DOHH2 (cell line): ENCODE measurements at regions not wholly inside any gene's neighbourhood (a gene's known extent, or its start where the extent isn't known, plus 50 kb on each side); places are given as distances from the start of the nearest gene placed in this dataset.

ENCODE experiments used
- H3F3A ChIP-seq: fragments of 200-600 bp; sonication (generic), shearing (Covaris generic); 2 replicates; pipeline ENCODE4 v1.6.0; 2016; ENCODE audit warnings: antibody characterized with exemption, mild to moderate bottlenecking; ENCODE audit not compliant: control insufficient read depth, insufficient read depth
- H3K27ac ChIP-seq: fragments of 200-600 bp; sonication (generic); 2 replicates; pipeline ENCODE4 v1.5.1; 2014; ENCODE audit warnings: low read depth, mild to moderate bottlenecking, low read length, moderate library complexity
- H3K27me3 ChIP-seq: fragments of 200-600 bp; sonication (generic); 2 replicates; pipeline ENCODE4 v1.6.1; 2014; ENCODE audit warnings: mild to moderate bottlenecking, low read length, mixed read lengths; ENCODE audit not compliant: control insufficient read depth
- H3K36me3 ChIP-seq: fragments of 200-600 bp; sonication (generic); 2 replicates; pipeline ENCODE4 v1.6.1; 2014; ENCODE audit warnings: mild to moderate bottlenecking, low read length, moderate library complexity, mixed read lengths; ENCODE audit not compliant: control insufficient read depth
- H3K4me1 ChIP-seq: fragments of 200-600 bp; sonication (generic); 2 replicates; pipeline ENCODE4 v1.6.1; 2014; ENCODE audit warnings: mild to moderate bottlenecking, low read length, mixed read lengths; ENCODE audit not compliant: control insufficient read depth
- H3K4me2 ChIP-seq: fragments of 200-600 bp; sonication (generic); 2 replicates; pipeline ENCODE4 v1.6.0; 2014; ENCODE audit warnings: mild to moderate bottlenecking, low read length, moderate library complexity
- H3K4me3 ChIP-seq: fragments of 200-600 bp; sonication (generic); 2 replicates; pipeline ENCODE4 v1.5.1; 2014; ENCODE audit warnings: mild to moderate bottlenecking, low read length, mixed read lengths
- H3K79me2 ChIP-seq: fragments of 200-600 bp; sonication (generic); 2 replicates; pipeline ENCODE4 v1.6.1; 2014; ENCODE audit warnings: mild to moderate bottlenecking, low read length, mixed read lengths; ENCODE audit not compliant: control insufficient read depth
- H3K9me2 ChIP-seq: fragments of 200-600 bp; sonication (generic); replicated peaks from 2 replicates; pipeline ENCODE4 v1.6.1; 2014; ENCODE audit warnings: mild to moderate bottlenecking, low read length, mixed read lengths; ENCODE audit not compliant: control insufficient read depth
- H3K9me3 ChIP-seq: fragments of 200-600 bp; sonication (generic); 2 replicates; pipeline ENCODE4 v1.6.1; 2014; ENCODE audit warnings: antibody characterized with exemption, low read length, mixed read lengths; ENCODE audit not compliant: control insufficient read depth, insufficient read depth
- H4K20me1 ChIP-seq: fragments of 200-600 bp; sonication (generic); 2 replicates; pipeline ENCODE4 v1.6.0; 2014; ENCODE audit warnings: low read depth, mild to moderate bottlenecking, antibody characterized with exemption, low read length, moderate library complexity; ENCODE audit not compliant: control insufficient read depth, insufficient read depth
- EZH2phosphoT487 ChIP-seq: fragments of 200-600 bp; sonication (generic); IDR thresholded peaks from 2 replicates; pipeline ENCODE4 v1.6.1; 2017; ENCODE audit warnings: borderline replicate concordance, mild to moderate bottlenecking, antibody characterized with exemption, low read length, moderate library complexity, mixed read lengths
- TF ChIP-seq, protein P1 (sequence below): fragments of 200-600 bp; sonication (generic); IDR thresholded peaks from one replicate; pipeline ENCODE4 v1.5.1; 2014; ENCODE audit warnings: antibody characterized with exemption, mild to moderate bottlenecking, low read depth, low read length; ENCODE audit not compliant: poor library complexity, severe bottlenecking

- H3K4me1 ChIP-seq: no peaks in the 10 kb centered on the region
- H3F3A ChIP-seq: no peaks in the 10 kb centered on the region
- H3K4me3 ChIP-seq: no peak overlapping the region
- no peak overlapping the region for H3K27ac ChIP-seq
- H3K9me3 ChIP-seq: no peaks in the 10 kb centered on the region
- H3K9me2 ChIP-seq: no peaks in the 10 kb centered on the region
- TF ChIP-seq, protein P1, sequence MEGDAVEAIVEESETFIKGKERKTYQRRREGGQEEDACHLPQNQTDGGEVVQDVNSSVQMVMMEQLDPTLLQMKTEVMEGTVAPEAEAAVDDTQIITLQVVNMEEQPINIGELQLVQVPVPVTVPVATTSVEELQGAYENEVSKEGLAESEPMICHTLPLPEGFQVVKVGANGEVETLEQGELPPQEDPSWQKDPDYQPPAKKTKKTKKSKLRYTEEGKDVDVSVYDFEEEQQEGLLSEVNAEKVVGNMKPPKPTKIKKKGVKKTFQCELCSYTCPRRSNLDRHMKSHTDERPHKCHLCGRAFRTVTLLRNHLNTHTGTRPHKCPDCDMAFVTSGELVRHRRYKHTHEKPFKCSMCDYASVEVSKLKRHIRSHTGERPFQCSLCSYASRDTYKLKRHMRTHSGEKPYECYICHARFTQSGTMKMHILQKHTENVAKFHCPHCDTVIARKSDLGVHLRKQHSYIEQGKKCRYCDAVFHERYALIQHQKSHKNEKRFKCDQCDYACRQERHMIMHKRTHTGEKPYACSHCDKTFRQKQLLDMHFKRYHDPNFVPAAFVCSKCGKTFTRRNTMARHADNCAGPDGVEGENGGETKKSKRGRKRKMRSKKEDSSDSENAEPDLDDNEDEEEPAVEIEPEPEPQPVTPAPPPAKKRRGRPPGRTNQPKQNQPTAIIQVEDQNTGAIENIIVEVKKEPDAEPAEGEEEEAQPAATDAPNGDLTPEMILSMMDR: no peak
- no peak for TF ChIP-seq EZH2phosphoT487
- H4K20me1 ChIP-seq: no peaks in the 10 kb centered on the region
- no peaks in the 10 kb centered on the region for H3K27me3 ChIP-seq
- H3K4me2 ChIP-seq: no peak overlapping the region
- no peaks in the 10 kb centered on the region for H3K79me2 ChIP-seq
- H3K36me3 ChIP-seq: no peaks in the 10 kb centered on the region
These were observed 208.7 kb upstream of the ZNF32 start for GRCh38 chr10:43857206-43857930.

GRCh38 chr10:43856299-43856698, 207.6 kb upstream of the ZNF32 start:
- no peak for TF ChIP-seq EZH2phosphoT487
- TF ChIP-seq, protein P1: no peak
- no peaks in the 10 kb centered on the region for H3K4me1 ChIP-seq
- H3K36me3 ChIP-seq: no peaks in the 10 kb centered on the region
- H3K9me3 ChIP-seq: no peaks in the 10 kb centered on the region
- no peaks in the 10 kb centered on the region for H3F3A ChIP-seq
- no peaks in the 10 kb centered on the region for H4K20me1 ChIP-seq
- no peaks in the 10 kb centered on the region for H3K79me2 ChIP-seq
- no peak overlapping the region for H3K4me3 ChIP-seq
- H3K4me2 ChIP-seq: no peak overlapping the region
- H3K27ac ChIP-seq: no peak overlapping the region
- H3K9me2 ChIP-seq: no peaks in the 10 kb centered on the region
- H3K27me3 ChIP-seq: no peaks in the 10 kb centered on the region

DNA sequence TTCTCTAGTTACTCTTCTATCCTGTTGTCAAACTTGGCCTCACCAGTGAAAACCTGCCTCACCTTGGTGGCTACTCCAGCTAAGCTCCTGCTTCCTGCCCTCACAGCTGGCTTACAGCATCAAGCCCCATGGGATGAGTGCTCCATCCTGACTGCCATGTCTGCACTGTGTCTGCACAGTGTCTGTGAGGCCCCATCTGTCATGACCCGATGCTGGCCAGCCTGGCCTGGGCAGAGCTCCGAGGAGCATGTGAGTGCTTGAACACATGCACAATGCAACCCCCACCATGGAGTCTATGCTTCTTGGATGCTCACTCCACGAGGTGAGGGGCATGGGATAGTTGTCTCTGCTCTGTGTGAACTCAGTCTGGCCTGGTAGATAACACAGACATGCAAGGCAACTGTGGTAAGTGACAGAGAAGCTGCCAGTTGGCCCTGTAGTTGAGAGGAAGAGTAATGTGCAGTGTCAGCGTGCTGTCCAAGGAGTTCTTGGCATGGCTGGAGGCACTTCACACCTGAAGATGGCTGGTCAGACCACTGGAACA, 207.1 kb upstream of the ZNF32 start:
- TF ChIP-seq, protein P1: no peak
- no peak for TF ChIP-seq EZH2phosphoT487
- H3K4me2 ChIP-seq: no peak overlapping the region

More for the DNA sequence above, 207.1 kb upstream of the ZNF32 start:
- no peaks in the 10 kb centered on the region for H4K20me1 ChIP-seq
- H3K27ac ChIP-seq: no peak overlapping the region
- no peaks in the 10 kb centered on the region for H3K9me2 ChIP-seq
- H3K4me1 ChIP-seq: no peaks in the 10 kb centered on the region
- no peaks in the 10 kb centered on the region for H3K36me3 ChIP-seq
- no peak overlapping the region for H3K4me3 ChIP-seq
- no peaks in the 10 kb centered on the region for H3K27me3 ChIP-seq
- no peaks in the 10 kb centered on the region for H3K9me3 ChIP-seq
- no peaks in the 10 kb centered on the region for H3F3A ChIP-seq
- H3K79me2 ChIP-seq: no peaks in the 10 kb centered on the region
